Esophagus squamous epithelium (tissue), 5 donors: ENCODE measurements at regions not wholly inside any gene's neighbourhood (a gene's known extent, or its start where the extent isn't known, plus 50 kb on each side); places are given as distances from the start of the nearest gene placed in this dataset.

Experiments
- DNase-seq: peaks from one replicate; lab custom pipeline; 2025; lab: John Stamatoyannopoulos, UW
- H3K27ac ChIP-seq, 4 donors: fragments of 200-600 bp; sonication (generic); one replicate each; pipeline ENCODE4 v1.5.1; 2016 to 2019; ENCODE audit warnings: mild to moderate bottlenecking in 1 of 4
- H3K27me3 ChIP-seq, 4 donors: fragments of 200-600 bp; sonication (generic); 1 replicate in 3 of 4; 2 replicates in 1 of 4; pipeline versions ENCODE4 v1.5.1 to v1.6.0; 2017 to 2021; ENCODE audit warnings: antibody characterized with exemption in 1 of 4
- H3K36me3 ChIP-seq, 3 donors: fragments of 200-600 bp; sonication (generic); one replicate each; pipeline ENCODE4 v1.5.1; 2016 to 2019
- H3K4me1 ChIP-seq, 3 donors: fragments of 200-600 bp; sonication (generic); one replicate each; pipeline ENCODE4 v1.5.1; 2017 to 2019
- H3K4me3 ChIP-seq, 4 donors: fragments of 200-600 bp; sonication (generic); 1 replicate in 3 of 4; 2 replicates in 1 of 4; pipeline ENCODE4 v1.5.1; 2016 to 2019; ENCODE audit warnings: mild to moderate bottlenecking in 2 of 4, moderate library complexity in 1 of 4
- H3K9me3 ChIP-seq, 3 donors: fragments of 200-600 bp; sonication (generic); one replicate each; pipeline ENCODE4 v1.5.1; 2016 to 2019
- POLR2A ChIP-seq, 4 donors: fragments of 450-650 bp; IDR thresholded peaks; one replicate each; pipeline ENCODE4 v1.6.1; 2017; ENCODE audit warnings: antibody characterized with exemption in 4 of 4, mild to moderate bottlenecking in 4 of 4, moderate library complexity in 3 of 4
- WGBS, 2 donors: methylation state at CpG; one replicate each; pipeline ENCODE4 v1.1.5; 2018; 5-methylcytosine and 5-hydroxymethylcytosine counted together
- intact Hi-C: fragments of 100-400 bp; cut with DNase I; formaldehyde crosslinking; loops from one replicate; pipeline ENCODE4 v1.15.0; 2022
- TF ChIP-seq, protein P1 (sequence below), 6 experiments: fragments of 450-650 bp in 4 of 6; fragments of 200-600 bp in 2 of 6; sonication (generic) in 2 of 6; IDR thresholded peaks; one replicate each; pipeline ENCODE4 v1.5.1; 2016 to 2019; ENCODE audit warnings: antibody characterized with exemption in 6 of 6, mild to moderate bottlenecking in 4 of 6, moderate library complexity in 4 of 6
- donor health status: DM: yes; HTN: yes; CAD: no.

DNA sequence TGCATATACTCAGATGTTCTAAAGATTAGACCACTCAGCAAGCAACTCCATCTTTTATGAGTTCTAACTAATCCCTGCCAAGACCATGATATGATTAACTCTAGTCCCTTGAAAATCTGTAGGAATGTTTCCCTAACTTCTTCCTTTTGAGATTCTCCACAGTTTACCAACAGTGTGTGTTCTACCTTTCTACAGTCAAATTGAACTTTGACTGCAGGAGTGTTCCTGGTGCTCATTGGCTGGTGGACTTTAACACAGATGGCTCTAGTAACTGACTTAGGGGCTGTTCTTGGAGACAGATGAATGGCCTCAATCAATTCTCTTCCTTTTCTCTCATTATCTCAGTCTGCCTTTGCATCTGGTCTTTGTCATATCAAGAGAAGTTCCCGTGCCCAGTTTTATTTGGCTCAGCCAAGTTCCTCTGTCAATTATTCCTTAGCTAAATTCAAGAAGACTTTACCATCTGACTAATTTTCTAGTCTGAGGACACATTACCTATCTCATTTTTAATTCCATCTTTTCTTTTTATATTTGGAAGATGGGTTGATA is 643.9 kb upstream of the CAMK1G start:
- 50 to 71% methylated on average over 1 of the region's 1 CpG for WGBS, 2 donors
- intact Hi-C loops = no loop called here
- H3K4me1 ChIP-seq = peaks cover 0 to 17% (median 0%) of the 10 kb centered on the region in 3 donors
- no peaks in the 10 kb centered on the region for H3K9me3 ChIP-seq
- TF ChIP-seq, protein P1, sequence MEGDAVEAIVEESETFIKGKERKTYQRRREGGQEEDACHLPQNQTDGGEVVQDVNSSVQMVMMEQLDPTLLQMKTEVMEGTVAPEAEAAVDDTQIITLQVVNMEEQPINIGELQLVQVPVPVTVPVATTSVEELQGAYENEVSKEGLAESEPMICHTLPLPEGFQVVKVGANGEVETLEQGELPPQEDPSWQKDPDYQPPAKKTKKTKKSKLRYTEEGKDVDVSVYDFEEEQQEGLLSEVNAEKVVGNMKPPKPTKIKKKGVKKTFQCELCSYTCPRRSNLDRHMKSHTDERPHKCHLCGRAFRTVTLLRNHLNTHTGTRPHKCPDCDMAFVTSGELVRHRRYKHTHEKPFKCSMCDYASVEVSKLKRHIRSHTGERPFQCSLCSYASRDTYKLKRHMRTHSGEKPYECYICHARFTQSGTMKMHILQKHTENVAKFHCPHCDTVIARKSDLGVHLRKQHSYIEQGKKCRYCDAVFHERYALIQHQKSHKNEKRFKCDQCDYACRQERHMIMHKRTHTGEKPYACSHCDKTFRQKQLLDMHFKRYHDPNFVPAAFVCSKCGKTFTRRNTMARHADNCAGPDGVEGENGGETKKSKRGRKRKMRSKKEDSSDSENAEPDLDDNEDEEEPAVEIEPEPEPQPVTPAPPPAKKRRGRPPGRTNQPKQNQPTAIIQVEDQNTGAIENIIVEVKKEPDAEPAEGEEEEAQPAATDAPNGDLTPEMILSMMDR (IDR thresholded peaks at IDR 0.05) = no peak
- TF ChIP-seq POLR2A (IDR thresholded peaks at IDR 0.05) = no peak
- H3K27me3 ChIP-seq = peaks cover 0 to 4% (median 0%) of the 10 kb centered on the region in 4 donors
- H3K36me3 ChIP-seq = no peaks in the 10 kb centered on the region
- no peak for DNase-seq
- H3K4me3 ChIP-seq = no peak overlapping the region
- H3K27ac ChIP-seq = no peak overlapping the region

DNA sequence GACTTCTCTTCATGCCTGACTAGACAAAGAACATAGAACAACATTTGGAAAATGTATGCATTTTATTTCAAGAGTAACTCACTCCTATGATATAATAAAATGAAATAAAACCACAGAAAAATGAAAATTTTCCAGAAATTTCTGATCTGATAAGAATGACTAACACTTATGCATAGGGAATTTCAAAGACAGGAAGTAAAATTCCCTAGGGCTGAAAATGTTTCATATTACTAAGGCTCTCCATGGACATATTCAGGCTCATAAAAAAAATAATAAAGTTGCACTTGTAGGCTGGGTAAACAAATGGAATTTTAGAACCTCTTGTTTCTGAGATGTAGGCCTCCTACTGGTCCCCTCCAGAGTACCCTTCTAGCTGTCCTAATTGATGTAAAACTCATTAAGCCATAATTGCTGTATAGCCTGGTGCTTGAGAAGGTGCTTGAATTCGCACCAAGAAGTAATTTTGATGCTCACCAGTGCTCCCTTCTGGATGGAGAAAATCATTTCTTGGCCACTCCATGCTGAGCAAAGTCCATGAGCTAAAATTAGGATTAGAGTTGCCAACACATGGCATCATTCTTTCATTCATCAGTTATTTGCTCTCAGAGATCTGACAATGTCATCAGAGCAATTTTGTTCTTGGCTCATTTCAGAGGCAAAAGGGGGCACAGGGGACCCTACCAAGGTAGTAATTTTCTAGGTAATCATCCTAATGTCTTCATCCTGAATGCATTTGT is 641.0 kb upstream of the CAMK1G start:
- no peaks in the 10 kb centered on the region for H3K9me3 ChIP-seq
- no peak overlapping the region for H3K4me3 ChIP-seq
- intact Hi-C loops = no loop called here
- H3K4me1 ChIP-seq = peaks cover 0 to 10% (median 0%) of the 10 kb centered on the region in 3 donors
- peaks cover 0 to 4% (median 0%) of the 10 kb centered on the region in 4 donors for H3K27me3 ChIP-seq
- no peaks in the 10 kb centered on the region for H3K36me3 ChIP-seq
- DNase-seq = no peak
- TF ChIP-seq, protein P1 (IDR thresholded peaks at IDR 0.05) = no peak
- no peak for TF ChIP-seq POLR2A (IDR thresholded peaks at IDR 0.05)
- no peak overlapping the region for H3K27ac ChIP-seq
- 75 to 77% methylated on average over 1 of the region's 1 CpG for WGBS, 2 donors

DNA sequence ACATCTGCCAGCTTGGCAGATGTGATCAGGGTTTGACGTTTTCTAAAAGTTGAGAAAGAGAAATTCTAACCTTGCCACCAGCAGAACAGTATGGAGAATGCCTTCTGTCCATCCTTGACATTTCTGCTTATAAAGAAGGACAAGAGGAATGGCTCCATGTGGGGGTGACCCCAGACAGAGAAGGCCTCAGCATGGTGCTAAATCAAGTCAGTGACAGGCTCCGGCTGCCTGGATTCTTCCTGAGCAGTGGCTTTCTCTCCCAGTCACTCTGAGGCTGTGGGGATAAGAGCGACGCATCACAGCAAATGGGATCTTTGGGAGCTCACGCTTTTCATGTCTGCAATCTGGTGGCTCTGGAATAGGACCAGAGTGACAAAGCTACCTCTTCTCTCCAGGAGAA is 640.2 kb upstream of the CAMK1G start:
- intact Hi-C loops = no loop called here
- H3K9me3 ChIP-seq = no peaks in the 10 kb centered on the region
- TF ChIP-seq, protein P1 (IDR thresholded peaks at IDR 0.05) = no peak
- TF ChIP-seq POLR2A (IDR thresholded peaks at IDR 0.05) = no peak
- no peaks in the 10 kb centered on the region for H3K36me3 ChIP-seq
- 88 to 91% methylated on average over 3 to 5 of the region's 5 CpGs for WGBS, 2 donors
- DNase-seq = no peak
- no peak overlapping the region for H3K27ac ChIP-seq
- no peak overlapping the region for H3K4me3 ChIP-seq
- peaks cover 0 to 10% (median 0%) of the 10 kb centered on the region in 3 donors for H3K4me1 ChIP-seq
- H3K27me3 ChIP-seq = peaks cover 0 to 4% (median 0%) of the 10 kb centered on the region in 4 donors

DNA sequence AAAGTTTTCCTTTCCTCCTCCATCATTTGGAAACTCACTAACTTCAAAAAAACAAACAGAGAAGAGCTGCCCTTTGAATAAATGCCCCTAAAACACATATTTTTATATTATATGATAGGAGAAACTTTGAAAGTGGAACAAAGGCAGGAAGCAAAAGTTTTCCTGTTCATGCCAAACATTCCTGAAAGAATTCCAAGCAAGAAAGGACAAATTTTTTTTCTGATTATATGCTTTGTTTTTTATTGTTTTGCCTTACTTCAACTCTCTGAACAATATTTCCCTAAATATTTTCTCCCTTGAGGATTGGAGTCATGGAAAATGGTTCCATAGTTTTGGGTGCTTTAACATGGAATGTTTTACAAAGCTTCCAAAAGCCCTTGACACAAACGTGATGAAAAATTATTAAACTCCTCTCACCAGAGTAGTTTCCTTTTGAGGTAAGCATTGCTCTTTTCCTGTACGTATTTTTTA is 638.5 kb upstream of the CAMK1G start:
- DNase-seq = no peak
- H3K4me3 ChIP-seq = no peak overlapping the region
- intact Hi-C loops = no loop called here
- TF ChIP-seq, protein P1 (IDR thresholded peaks at IDR 0.05) = no peak
- TF ChIP-seq POLR2A (IDR thresholded peaks at IDR 0.05) = no peak
- no peaks in the 10 kb centered on the region for H3K36me3 ChIP-seq
- H3K9me3 ChIP-seq = no peaks in the 10 kb centered on the region
- peaks cover 0 to 10% (median 0%) of the 10 kb centered on the region in 3 donors for H3K4me1 ChIP-seq
- H3K27me3 ChIP-seq = peaks cover 0 to 4% (median 0%) of the 10 kb centered on the region in 4 donors
- 22 to 25% methylated on average over 2 of the region's 2 CpGs for WGBS, 2 donors
- no peak overlapping the region for H3K27ac ChIP-seq

DNA sequence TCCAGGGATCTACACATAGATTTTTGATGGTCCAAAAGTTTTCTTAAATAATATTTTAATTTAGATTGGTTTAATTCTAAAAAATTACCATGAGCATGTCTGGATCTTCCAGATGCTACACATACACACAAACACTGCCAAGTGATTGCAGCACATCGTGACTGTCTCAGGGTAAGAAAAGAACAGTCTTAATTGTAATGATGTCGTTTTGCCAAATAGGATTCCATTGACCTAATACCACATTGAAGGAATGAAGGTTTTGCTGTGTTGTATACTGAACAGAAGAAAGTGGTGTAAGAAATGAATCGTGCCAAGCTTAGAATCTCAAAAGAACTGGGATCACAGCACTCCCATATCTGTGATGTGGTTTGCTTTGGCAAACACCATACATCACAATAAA is 633.3 kb upstream of the CAMK1G start:
- no peaks in the 10 kb centered on the region for H3K4me1 ChIP-seq
- TF ChIP-seq, protein P1 (IDR thresholded peaks at IDR 0.05) = no peak
- TF ChIP-seq POLR2A (IDR thresholded peaks at IDR 0.05) = no peak
- no peak for DNase-seq
- no peak overlapping the region for H3K27ac ChIP-seq
- H3K27me3 ChIP-seq = no peaks in the 10 kb centered on the region
- H3K36me3 ChIP-seq = no peaks in the 10 kb centered on the region
- 61 to 75% methylated on average over 3 of the region's 3 CpGs for WGBS, 2 donors
- H3K9me3 ChIP-seq = no peaks in the 10 kb centered on the region
- no peak overlapping the region for H3K4me3 ChIP-seq
- intact Hi-C loops = no loop called here
